NCI-H510A treated with DMSO at 0.1 percent for 48 hours (cell line): ENCODE measurements at regions not wholly inside any gene's neighbourhood (a gene's known extent, or its start where the extent isn't known, plus 50 kb on each side); places are given as distances from the start of the nearest gene placed in this dataset.

Source experiments
- DNase-seq: peaks from one replicate; lab custom pipeline; 2025; lab: John Stamatoyannopoulos, UW

GRCh38 chr5:153880106-153880505 lies 158.6 kb downstream of the FAM114A2 start:
- DNase-seq = no peak

GRCh38 chr5:153879596-153879995 lies 159.1 kb downstream of the FAM114A2 start:
- no peak for DNase-seq

- no peak for DNase-seq
Observed at GRCh38 chr5:153866176-153866575, 172.5 kb downstream of the FAM114A2 start.

GRCh38 chr5:153865016-153865415 lies 173.7 kb downstream of the FAM114A2 start:
- DNase-seq = no peak

DNA sequence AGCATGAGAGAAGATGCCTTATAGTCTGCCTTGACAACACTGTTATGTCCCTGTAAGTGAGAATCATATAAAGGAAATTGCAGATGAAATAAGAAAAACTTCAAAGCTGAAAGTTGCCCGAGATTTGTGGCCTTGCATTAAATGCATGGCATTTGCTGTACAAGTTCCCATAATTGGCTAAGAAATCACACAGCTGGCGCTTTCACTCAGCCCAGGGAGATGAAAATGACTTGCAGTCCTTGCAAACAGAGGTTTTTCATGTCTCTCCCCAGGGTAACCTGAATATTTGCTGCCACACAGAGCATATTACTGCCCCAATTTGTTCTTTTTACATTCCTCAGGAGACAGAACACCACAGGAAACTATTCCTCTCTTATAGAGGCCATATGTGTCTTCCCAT lies 174.8 kb downstream of the FAM114A2 start:
- DNase-seq = no peak
